ENCODE measurements at regions not wholly inside any gene's neighbourhood (a gene's known extent, or its start where the extent isn't known, plus 50 kb on each side); places are given as distances from the start of the nearest gene placed in this dataset.

GRCh38 chr2:137772451-137772850, 191.8 kb upstream of the HNMT start:
- no peaks in the 10 kb centered on the region for H3K36me3 ChIP-seq (ENCODE audit: insufficient read depth, low read length)
- H3K79me2 ChIP-seq (replicated peaks; ENCODE audit: insufficient read depth, low read length), result no peaks in the 10 kb centered on the region
- H3K4me3 ChIP-seq (ENCODE audit: low read length), result no peak overlapping the region
- no peaks in the 10 kb centered on the region for H3K9me3 ChIP-seq (ENCODE audit: low read length)
- no peaks in the 10 kb centered on the region for H3K27me3 ChIP-seq (ENCODE audit: insufficient read depth, low read depth, low read length)
- H2AFZ ChIP-seq (ENCODE audit: low read depth, low read length), result no peak overlapping the region
- no peaks in the 10 kb centered on the region for H3K9me2 ChIP-seq (ENCODE audit: insufficient read depth, low read length)
- no peak overlapping the region for H3K9ac ChIP-seq (ENCODE audit: low read length)
- H3K4me2 ChIP-seq (ENCODE audit: low read length), result no peak overlapping the region
- no peaks in the 10 kb centered on the region for H3F3A ChIP-seq (ENCODE audit: insufficient read depth, low read length, poor library complexity, severe bottlenecking)
- no peak for TF ChIP-seq TAF1 (IDR thresholded peaks at IDR 0.05; ENCODE audit: low read depth)
- H3K27ac ChIP-seq (ENCODE audit: low read length), result no peak overlapping the region
- H4K20me1 ChIP-seq (ENCODE audit: insufficient read depth), result no peaks in the 10 kb centered on the region

GRCh38 chr2:137775529-137775928, 188.7 kb upstream of the HNMT start:
- no peaks in the 10 kb centered on the region for H3K9me2 ChIP-seq (ENCODE audit: insufficient read depth, low read length)
- no peak overlapping the region for H3K27ac ChIP-seq (ENCODE audit: low read length)
- H3K4me3 ChIP-seq (ENCODE audit: low read length), result no peak overlapping the region
- H3F3A ChIP-seq (ENCODE audit: insufficient read depth, low read length, poor library complexity, severe bottlenecking), result no peaks in the 10 kb centered on the region
- no peak overlapping the region for H2AFZ ChIP-seq (ENCODE audit: low read depth, low read length)
- no peaks in the 10 kb centered on the region for H3K27me3 ChIP-seq (ENCODE audit: insufficient read depth, low read depth, low read length)
- no peak for TF ChIP-seq CTCF (IDR thresholded peaks at IDR 0.05; ENCODE audit: poor library complexity, severe bottlenecking)
- no peak for TF ChIP-seq REST (IDR thresholded peaks at IDR 0.05; ENCODE audit: borderline replicate concordance)
- no peak for TF ChIP-seq SMC3 (conservative IDR thresholded peaks at IDR 0.05; ENCODE audit: poor library complexity)
- TF ChIP-seq POLR2AphosphoS5 (IDR thresholded peaks at IDR 0.05), result no peak
- no peak for TF ChIP-seq MXI1 (conservative IDR thresholded peaks at IDR 0.05; ENCODE audit: poor library complexity, severe bottlenecking)
- no peak for TF ChIP-seq RAD21 (conservative IDR thresholded peaks at IDR 0.05)
- TF ChIP-seq TAF1 (IDR thresholded peaks at IDR 0.05; ENCODE audit: low read depth), result no peak
- no peak for TF ChIP-seq EZH2 (IDR thresholded peaks at IDR 0.05; ENCODE audit: borderline replicate concordance, insufficient read depth, low read length, poor library complexity, severe bottlenecking)
- no peak for TF ChIP-seq EP300 (conservative IDR thresholded peaks at IDR 0.05; ENCODE audit: poor library complexity, severe bottlenecking)
- H3K9me3 ChIP-seq (ENCODE audit: low read length), result no peaks in the 10 kb centered on the region
- H3K4me2 ChIP-seq (ENCODE audit: low read length), result no peak overlapping the region
- H3K79me2 ChIP-seq (replicated peaks; ENCODE audit: insufficient read depth, low read length), result no peaks in the 10 kb centered on the region
- H4K20me1 ChIP-seq (ENCODE audit: insufficient read depth), result no peaks in the 10 kb centered on the region
- no peaks in the 10 kb centered on the region for H3K36me3 ChIP-seq (ENCODE audit: insufficient read depth, low read length)
- no peak overlapping the region for H3K9ac ChIP-seq (ENCODE audit: low read length)

- Histone ChIP-seq H3K9ac (ENCODE audit: low read length) (no peak overlapping the region), H3K4me3 (ENCODE audit: low read length) (no peak overlapping the region), H4K20me1 (ENCODE audit: insufficient read depth) (no peaks in the 10 kb centered on the region), H3K27ac (ENCODE audit: low read length) (no peak overlapping the region), H3F3A (ENCODE audit: insufficient read depth, low read length, poor library complexity, severe bottlenecking) (no peaks in the 10 kb centered on the region), H3K4me2 (ENCODE audit: low read length) (no peak overlapping the region), H3K36me3 (ENCODE audit: insufficient read depth, low read length) (no peaks in the 10 kb centered on the region), H3K79me2 (replicated peaks; ENCODE audit: insufficient read depth, low read length) (no peaks in the 10 kb centered on the region), H3K27me3 (ENCODE audit: insufficient read depth, low read depth, low read length) (no peaks in the 10 kb centered on the region), H2AFZ (ENCODE audit: low read depth, low read length) (no peak overlapping the region), H3K9me3 (ENCODE audit: low read length) (no peaks in the 10 kb centered on the region), H3K9me2 (ENCODE audit: insufficient read depth, low read length) (no peaks in the 10 kb centered on the region)
- TF ChIP-seq EP300 (conservative IDR thresholded peaks at IDR 0.05; ENCODE audit: poor library complexity, severe bottlenecking) (no peak), REST (IDR thresholded peaks at IDR 0.05; ENCODE audit: borderline replicate concordance) (no peak), SMC3 (conservative IDR thresholded peaks at IDR 0.05; ENCODE audit: poor library complexity) (no peak), RAD21 (conservative IDR thresholded peaks at IDR 0.05) (no peak), CTCF (IDR thresholded peaks at IDR 0.05; ENCODE audit: poor library complexity, severe bottlenecking) (no peak), TAF1 (IDR thresholded peaks at IDR 0.05; ENCODE audit: low read depth) (no peak), EZH2 (IDR thresholded peaks at IDR 0.05; ENCODE audit: borderline replicate concordance, insufficient read depth, low read length, poor library complexity, severe bottlenecking) (no peak), MXI1 (conservative IDR thresholded peaks at IDR 0.05; ENCODE audit: poor library complexity, severe bottlenecking) (no peak), POLR2AphosphoS5 (IDR thresholded peaks at IDR 0.05) (no peak)
Observed at GRCh38 chr2:137776697-137777096, 187.6 kb upstream of the HNMT start.
